A549 (cell line): ENCODE measurements at regions not wholly inside any gene's neighbourhood (a gene's known extent, or its start where the extent isn't known, plus 50 kb on each side); places are given as distances from the start of the nearest gene placed in this dataset.

Experiments
- HDAC2 ChIP-seq: fragments of 200-600 bp; sonication (generic); IDR thresholded peaks from 2 replicates; pipeline ENCODE4 v1.6.1; 2016
- MAZ ChIP-seq: fragments of 150-350 bp; IDR thresholded peaks from 2 replicates; pipeline ENCODE4 v1.6.1; 2014; ENCODE audit warnings: antibody characterized with exemption, low read depth, low read length, borderline replicate concordance
- POLR2A ChIP-seq: IDR thresholded peaks from 2 replicates; pipeline ENCODE4 v1.6.1; 2012; ENCODE audit warnings: mild to moderate bottlenecking, low read length
- RAD21 ChIP-seq, 2 experiments: fragments of >200 bp in 1 of 2; sonication (Bioruptor Twin) in 1 of 2; formaldehyde crosslinking in 1 of 2; IDR thresholded peaks in 1 of 2; conservative IDR thresholded peaks in 1 of 2; 2 replicates in 1 of 2; 3 replicates in 1 of 2; pipeline ENCODE4 v1.6.1; 2012 to 2018; ENCODE audit warnings: inconsistent platforms in 1 of 2
- TFCP2L1 ChIP-seq: fragments of 250-450 bp; sonication (Bioruptor Pico); IDR thresholded peaks from 2 replicates; pipeline ENCODE4 v1.5.0; 2021; ENCODE audit warnings: mild to moderate bottlenecking
- TF ChIP-seq, protein P1 (sequence below): IDR thresholded peaks from 2 replicates; pipeline ENCODE4 v1.6.1; 2012
- TF ChIP-seq, protein P2 (sequence below): fragments of >200 bp; sonication (Bioruptor Twin); formaldehyde crosslinking; IDR thresholded peaks from 3 replicates; pipeline ENCODE4 v1.5.1; 2016

DNA sequence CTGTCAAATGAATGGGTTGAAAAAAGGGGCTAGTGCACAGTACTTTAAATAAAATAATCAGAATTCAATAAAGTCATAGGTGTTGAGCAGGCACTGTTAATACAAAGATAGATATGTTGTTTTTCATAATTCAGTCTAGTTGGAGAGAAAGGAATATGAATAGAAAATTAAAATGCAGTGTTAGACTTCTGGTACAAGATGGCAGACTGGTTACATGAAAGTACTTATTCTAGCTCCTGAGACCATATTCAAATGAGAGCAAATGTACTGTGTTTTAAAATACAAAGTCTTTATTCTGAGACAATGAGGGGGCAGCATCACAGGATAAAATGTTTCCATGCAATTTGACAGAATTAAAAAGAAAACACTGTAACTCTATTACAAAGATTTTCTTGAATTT, 542.1 kb downstream of the COL11A1 start:
- TF ChIP-seq MAZ (no peak), HDAC2 (no peak), TFCP2L1 (CRISPR knock-in tag) (no peak), POLR2A (no peak), RAD21 (conservative IDR thresholded peaks at IDR 0.05 in 1 of 2, IDR thresholded peaks at IDR 0.05 in 1 of 2) (no peak)
- TF ChIP-seq, protein P1, sequence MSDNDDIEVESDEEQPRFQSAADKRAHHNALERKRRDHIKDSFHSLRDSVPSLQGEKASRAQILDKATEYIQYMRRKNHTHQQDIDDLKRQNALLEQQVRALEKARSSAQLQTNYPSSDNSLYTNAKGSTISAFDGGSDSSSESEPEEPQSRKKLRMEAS, result no peak
- TF ChIP-seq, protein P2, sequence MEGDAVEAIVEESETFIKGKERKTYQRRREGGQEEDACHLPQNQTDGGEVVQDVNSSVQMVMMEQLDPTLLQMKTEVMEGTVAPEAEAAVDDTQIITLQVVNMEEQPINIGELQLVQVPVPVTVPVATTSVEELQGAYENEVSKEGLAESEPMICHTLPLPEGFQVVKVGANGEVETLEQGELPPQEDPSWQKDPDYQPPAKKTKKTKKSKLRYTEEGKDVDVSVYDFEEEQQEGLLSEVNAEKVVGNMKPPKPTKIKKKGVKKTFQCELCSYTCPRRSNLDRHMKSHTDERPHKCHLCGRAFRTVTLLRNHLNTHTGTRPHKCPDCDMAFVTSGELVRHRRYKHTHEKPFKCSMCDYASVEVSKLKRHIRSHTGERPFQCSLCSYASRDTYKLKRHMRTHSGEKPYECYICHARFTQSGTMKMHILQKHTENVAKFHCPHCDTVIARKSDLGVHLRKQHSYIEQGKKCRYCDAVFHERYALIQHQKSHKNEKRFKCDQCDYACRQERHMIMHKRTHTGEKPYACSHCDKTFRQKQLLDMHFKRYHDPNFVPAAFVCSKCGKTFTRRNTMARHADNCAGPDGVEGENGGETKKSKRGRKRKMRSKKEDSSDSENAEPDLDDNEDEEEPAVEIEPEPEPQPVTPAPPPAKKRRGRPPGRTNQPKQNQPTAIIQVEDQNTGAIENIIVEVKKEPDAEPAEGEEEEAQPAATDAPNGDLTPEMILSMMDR, result no peak
